ENCODE measurements at regions not wholly inside any gene's neighbourhood (a gene's known extent, or its start where the extent isn't known, plus 50 kb on each side); places are given as distances from the start of the nearest gene placed in this dataset.
A peak's percentile ranks its signal among the peaks of the same experiment; 100 is the strongest.

GRCh38 chr9:7387840-7388239, 411.7 kb downstream of the DMAC1 start:
- WGBS (ENCODE audit: insufficient coverage): 7% methylated on average over 2 of the region's 5 CpGs
- no peaks in the 10 kb centered on the region for H3K27me3 ChIP-seq (ENCODE audit: control insufficient read depth, insufficient read depth, low read length)
- H3K4me3 ChIP-seq (ENCODE audit: low read length): no peak overlapping the region
- no peaks in the 10 kb centered on the region for H3K36me3 ChIP-seq (ENCODE audit: control insufficient read depth, insufficient read depth, low read length)
- no peak overlapping the region for H3K27ac ChIP-seq (ENCODE audit: low read length)
- no peaks in the 10 kb centered on the region for H3K9me3 ChIP-seq (replicated peaks; ENCODE audit: control insufficient read depth, low read depth, low read length)
- peaks cover 7% of the 10 kb centered on the region for H3K4me1 ChIP-seq (ENCODE audit: control insufficient read depth, insufficient read depth, low read length)
- DNase-seq: peak; percentile 67

DNA sequence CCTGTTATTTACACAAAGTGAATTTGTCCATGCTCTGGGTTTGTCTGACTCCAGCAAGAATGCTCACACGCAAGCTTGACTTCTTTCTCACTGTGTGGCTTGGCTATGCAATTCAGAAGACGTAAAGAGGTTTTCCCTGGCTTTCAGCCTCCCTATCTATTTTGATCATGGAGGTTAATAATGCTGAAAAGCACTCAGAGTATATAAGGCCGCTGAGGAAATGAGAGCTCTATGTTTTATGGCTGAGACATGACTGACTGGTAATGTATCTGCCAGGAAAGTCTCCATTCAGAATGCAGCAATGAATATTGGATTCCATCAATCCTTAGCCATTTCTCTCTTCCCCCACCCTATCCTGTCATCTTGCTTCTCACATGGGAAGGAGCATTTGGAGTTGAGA, 417.3 kb downstream of the DMAC1 start:
- H3K36me3 ChIP-seq (ENCODE audit: control insufficient read depth, insufficient read depth, low read length): no peaks in the 10 kb centered on the region
- WGBS (ENCODE audit: insufficient coverage): 80% methylated on average over 1 of the region's 3 CpGs
- no peaks in the 10 kb centered on the region for H3K9me3 ChIP-seq (replicated peaks; ENCODE audit: control insufficient read depth, low read depth, low read length)
- peaks cover 2% of the 10 kb centered on the region for H3K4me1 ChIP-seq (ENCODE audit: control insufficient read depth, insufficient read depth, low read length)
- DNase-seq: no peak
- H3K4me3 ChIP-seq (ENCODE audit: low read length): no peak overlapping the region
- H3K27me3 ChIP-seq (ENCODE audit: control insufficient read depth, insufficient read depth, low read length): no peaks in the 10 kb centered on the region
- no peak overlapping the region for H3K27ac ChIP-seq (ENCODE audit: low read length)

GRCh38 chr9:7377489-7377888, 422.1 kb downstream of the DMAC1 start:
- no CpG with 5 or more reads among the region's 2 CpGs for WGBS (ENCODE audit: insufficient coverage)
- no peak overlapping the region for H3K4me3 ChIP-seq (ENCODE audit: low read length)
- peaks cover 12% of the 10 kb centered on the region for H3K4me1 ChIP-seq (ENCODE audit: control insufficient read depth, insufficient read depth, low read length)
- H3K27me3 ChIP-seq (ENCODE audit: control insufficient read depth, insufficient read depth, low read length): no peaks in the 10 kb centered on the region
- no peaks in the 10 kb centered on the region for H3K36me3 ChIP-seq (ENCODE audit: control insufficient read depth, insufficient read depth, low read length)
- peaks cover 6% of the 10 kb centered on the region for H3K9me3 ChIP-seq (replicated peaks; ENCODE audit: control insufficient read depth, low read depth, low read length)
- DNase-seq: no peak
- H3K27ac ChIP-seq (ENCODE audit: low read length): no peak overlapping the region

GRCh38 chr9:7376833-7377232, 422.7 kb downstream of the DMAC1 start:
- WGBS (ENCODE audit: insufficient coverage): 70% methylated on average over 2 of the region's 5 CpGs
- H3K27ac ChIP-seq (ENCODE audit: low read length): no peak overlapping the region
- peak; percentile 50 for DNase-seq

GRCh38 chr9:7376213-7376612, 423.4 kb downstream of the DMAC1 start:
- H3K27ac ChIP-seq (ENCODE audit: low read length): no peak overlapping the region
- no peak for DNase-seq
- peaks cover 15% of the 10 kb centered on the region for H3K4me1 ChIP-seq (ENCODE audit: control insufficient read depth, insufficient read depth, low read length)
- no peaks in the 10 kb centered on the region for H3K27me3 ChIP-seq (ENCODE audit: control insufficient read depth, insufficient read depth, low read length)
- 75% methylated on average over 1 of the region's 2 CpGs for WGBS (ENCODE audit: insufficient coverage)
- H3K36me3 ChIP-seq (ENCODE audit: control insufficient read depth, insufficient read depth, low read length): no peaks in the 10 kb centered on the region
- no peak overlapping the region for H3K4me3 ChIP-seq (ENCODE audit: low read length)
- peaks cover 6% of the 10 kb centered on the region for H3K9me3 ChIP-seq (replicated peaks; ENCODE audit: control insufficient read depth, low read depth, low read length)

More at GRCh38 chr9:7376833-7377232, 422.7 kb downstream of the DMAC1 start:
- no peaks in the 10 kb centered on the region for H3K27me3 ChIP-seq (ENCODE audit: control insufficient read depth, insufficient read depth, low read length)
- H3K36me3 ChIP-seq (ENCODE audit: control insufficient read depth, insufficient read depth, low read length): no peaks in the 10 kb centered on the region
- peaks cover 6% of the 10 kb centered on the region for H3K9me3 ChIP-seq (replicated peaks; ENCODE audit: control insufficient read depth, low read depth, low read length)
- H3K4me3 ChIP-seq (ENCODE audit: low read length): no peak overlapping the region
- peaks cover 12% of the 10 kb centered on the region for H3K4me1 ChIP-seq (ENCODE audit: control insufficient read depth, insufficient read depth, low read length)

- Histone ChIP-seq H3K9me3 (replicated peaks; ENCODE audit: control insufficient read depth, low read depth, low read length) (peaks cover 6% of the 10 kb centered on the region), H3K4me1 (ENCODE audit: control insufficient read depth, insufficient read depth, low read length) (peaks cover 25% of the 10 kb centered on the region), H3K27ac (ENCODE audit: low read length) (no peak overlapping the region), H3K27me3 (ENCODE audit: control insufficient read depth, insufficient read depth, low read length) (no peaks in the 10 kb centered on the region), H3K36me3 (ENCODE audit: control insufficient read depth, insufficient read depth, low read length) (no peaks in the 10 kb centered on the region), H3K4me3 (ENCODE audit: low read length) (no peak overlapping the region)
- WGBS (ENCODE audit: insufficient coverage): 68% methylated on average over 5 of the region's 5 CpGs
- peak; percentile 21 for DNase-seq
These were observed 424.5 kb downstream of the DMAC1 start for GRCh38 chr9:7375013-7375511.

DNA sequence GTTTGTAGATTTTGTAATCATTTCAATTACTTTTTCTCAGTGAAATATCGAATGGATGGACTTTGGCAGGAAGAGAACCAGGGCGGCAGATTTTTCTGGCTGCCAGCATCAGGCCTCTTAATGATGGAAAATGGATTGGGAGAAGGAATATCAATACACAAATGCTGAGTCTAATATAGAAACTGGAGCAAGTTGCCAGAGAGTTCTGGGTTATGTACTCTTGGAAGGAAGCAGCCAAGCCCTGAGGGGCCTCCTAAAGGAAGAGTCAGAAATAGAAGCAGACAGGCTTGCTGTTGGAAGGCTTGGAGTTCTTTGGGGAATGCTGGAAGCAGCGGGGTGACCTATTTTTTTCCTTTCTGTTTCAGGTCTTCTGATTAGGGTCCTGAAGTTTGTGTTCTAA, 428.6 kb downstream of the DMAC1 start:
- Histone ChIP-seq H3K4me3 (ENCODE audit: low read length) (no peak overlapping the region), H3K27ac (ENCODE audit: low read length) (peak overlapping the region; percentile 66), H3K9me3 (replicated peaks; ENCODE audit: control insufficient read depth, low read depth, low read length) (no peaks in the 10 kb centered on the region), H3K36me3 (ENCODE audit: control insufficient read depth, insufficient read depth, low read length) (no peaks in the 10 kb centered on the region), H3K4me1 (ENCODE audit: control insufficient read depth, insufficient read depth, low read length) (peaks cover 34% of the 10 kb centered on the region), H3K27me3 (ENCODE audit: control insufficient read depth, insufficient read depth, low read length) (no peaks in the 10 kb centered on the region)
- WGBS (ENCODE audit: insufficient coverage): 6% methylated on average over 2 of the region's 3 CpGs
- peak; percentile 88 for DNase-seq

GRCh38 chr9:7370381-7370780, 429.2 kb downstream of the DMAC1 start:
- H3K27me3 ChIP-seq (ENCODE audit: control insufficient read depth, insufficient read depth, low read length): no peaks in the 10 kb centered on the region
- DNase-seq: peak; percentile 90
- H3K9me3 ChIP-seq (replicated peaks; ENCODE audit: control insufficient read depth, low read depth, low read length): no peaks in the 10 kb centered on the region
- no CpG with 5 or more reads among the region's 2 CpGs for WGBS (ENCODE audit: insufficient coverage)
- peak overlapping the region; percentile 66 for H3K27ac ChIP-seq (ENCODE audit: low read length)
- H3K4me3 ChIP-seq (ENCODE audit: low read length): no peak overlapping the region
- H3K4me1 ChIP-seq (ENCODE audit: control insufficient read depth, insufficient read depth, low read length): peaks cover 33% of the 10 kb centered on the region
- H3K36me3 ChIP-seq (ENCODE audit: control insufficient read depth, insufficient read depth, low read length): no peaks in the 10 kb centered on the region

- H3K27ac ChIP-seq (ENCODE audit: low read length): no peak overlapping the region
- no peaks in the 10 kb centered on the region for H3K27me3 ChIP-seq (ENCODE audit: control insufficient read depth, insufficient read depth, low read length)
These were observed 430.2 kb downstream of the DMAC1 start for GRCh38 chr9:7369384-7369821.

DNA sequence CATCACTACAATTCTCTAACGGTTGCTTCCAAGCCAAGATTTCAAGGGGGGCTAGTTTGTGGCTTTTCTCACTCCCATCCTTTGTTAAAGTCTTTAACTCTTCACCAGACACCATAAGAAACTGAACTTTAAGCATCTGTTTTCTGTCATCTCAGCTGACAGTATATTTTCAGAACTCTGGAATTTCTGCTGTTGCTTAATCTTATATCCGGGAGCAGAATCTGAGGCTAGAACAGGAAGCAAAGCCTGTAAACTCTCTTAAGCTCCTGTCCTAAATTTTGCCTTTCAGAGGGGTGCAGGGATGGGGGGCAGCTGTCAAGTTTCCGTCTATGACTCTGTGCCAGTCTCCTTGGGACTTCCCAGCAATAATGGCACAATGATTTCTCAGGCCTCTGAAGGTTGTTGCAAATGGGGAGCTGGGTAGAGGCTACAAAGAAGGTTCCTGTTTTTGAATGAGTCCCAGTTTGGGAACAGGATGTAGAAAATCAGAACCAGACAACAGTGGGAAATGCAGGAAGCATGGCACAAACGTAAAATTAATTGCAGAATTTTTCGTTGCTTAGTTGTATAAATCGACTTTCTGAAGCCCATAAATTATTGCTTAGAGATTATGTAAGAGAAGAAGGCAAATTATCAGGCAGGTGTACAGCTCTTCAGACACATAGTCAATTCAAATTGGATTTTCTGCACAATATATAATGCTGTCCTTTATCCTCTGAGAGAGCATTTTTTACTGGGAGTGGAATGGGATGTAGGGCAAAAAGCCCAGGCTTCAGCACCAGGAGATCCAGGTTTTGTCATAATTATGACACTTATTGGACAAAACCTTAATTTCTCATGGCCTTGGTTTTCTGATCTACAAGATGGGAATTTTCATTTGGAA, 430.9 kb downstream of the DMAC1 start:
- Histone ChIP-seq H3K4me1 (ENCODE audit: control insufficient read depth, insufficient read depth, low read length) (peaks cover 30% of the 10 kb centered on the region), H3K4me3 (ENCODE audit: low read length) (no peak overlapping the region), H3K9me3 (replicated peaks; ENCODE audit: control insufficient read depth, low read depth, low read length) (no peaks in the 10 kb centered on the region), H3K36me3 (ENCODE audit: control insufficient read depth, insufficient read depth, low read length) (no peaks in the 10 kb centered on the region), H3K27ac (ENCODE audit: low read length) (peak overlapping the region; percentile 45), H3K27me3 (ENCODE audit: control insufficient read depth, insufficient read depth, low read length) (no peaks in the 10 kb centered on the region)
- 12% methylated on average over 3 of the region's 6 CpGs for WGBS (ENCODE audit: insufficient coverage)
- DNase-seq: peak; percentile 79

More at GRCh38 chr9:7369384-7369821, 430.2 kb downstream of the DMAC1 start:
- Histone ChIP-seq H3K36me3 (ENCODE audit: control insufficient read depth, insufficient read depth, low read length) (no peaks in the 10 kb centered on the region), H3K4me1 (ENCODE audit: control insufficient read depth, insufficient read depth, low read length) (peaks cover 27% of the 10 kb centered on the region), H3K4me3 (ENCODE audit: low read length) (no peak overlapping the region), H3K9me3 (replicated peaks; ENCODE audit: control insufficient read depth, low read depth, low read length) (no peaks in the 10 kb centered on the region)
- WGBS (ENCODE audit: insufficient coverage): no CpG with 5 or more reads among the region's 2 CpGs
- DNase-seq: no peak
